Peyer's patch (tissue), 4 donors: ENCODE measurements at regions not wholly inside any gene's neighbourhood (a gene's known extent, or its start where the extent isn't known, plus 50 kb on each side); places are given as distances from the start of the nearest gene placed in this dataset.
"Not testable (repeated sequence)": the region's sequence is repeated elsewhere in the genome, so short reads cannot be mapped to it uniquely, and the experiment has no call there.

Experiments
- CTCF ChIP-seq, 6 experiments: fragments of 450-650 bp in 4 of 6; fragments of 200-600 bp in 2 of 6; sonication (generic) in 1 of 6; IDR thresholded peaks; one replicate each; pipeline ENCODE4 v1.5.1; 2017 to 2019; ENCODE audit warnings: antibody characterized with exemption in 6 of 6, mild to moderate bottlenecking in 3 of 6, moderate library complexity in 1 of 6
- POLR2A ChIP-seq, 2 donors: fragments of 450-650 bp; IDR thresholded peaks; one replicate each; pipeline ENCODE4 v1.5.1; 2017; ENCODE audit warnings: antibody characterized with exemption in 2 of 2, mild to moderate bottlenecking in 2 of 2, moderate library complexity in 2 of 2

GRCh38 chr21:13986996-13987958 lies 223.5 kb downstream of the LIPI start:
- not testable (repeated sequence) for TF ChIP-seq POLR2A, CTCF (IDR thresholded peaks at IDR 0.05)
